DOHH2 (cell line): ENCODE measurements at regions not wholly inside any gene's neighbourhood (a gene's known extent, or its start where the extent isn't known, plus 50 kb on each side); places are given as distances from the start of the nearest gene placed in this dataset.

Source experiments
- H3F3A ChIP-seq: fragments of 200-600 bp; sonication (generic), shearing (Covaris generic); 2 replicates; pipeline ENCODE4 v1.6.0; 2016; ENCODE audit warnings: antibody characterized with exemption, mild to moderate bottlenecking; ENCODE audit not compliant: control insufficient read depth, insufficient read depth
- H3K27ac ChIP-seq: fragments of 200-600 bp; sonication (generic); 2 replicates; pipeline ENCODE4 v1.5.1; 2014; ENCODE audit warnings: low read depth, mild to moderate bottlenecking, low read length, moderate library complexity
- H3K27me3 ChIP-seq: fragments of 200-600 bp; sonication (generic); 2 replicates; pipeline ENCODE4 v1.6.1; 2014; ENCODE audit warnings: mild to moderate bottlenecking, low read length, mixed read lengths; ENCODE audit not compliant: control insufficient read depth
- H3K36me3 ChIP-seq: fragments of 200-600 bp; sonication (generic); 2 replicates; pipeline ENCODE4 v1.6.1; 2014; ENCODE audit warnings: mild to moderate bottlenecking, low read length, moderate library complexity, mixed read lengths; ENCODE audit not compliant: control insufficient read depth
- H3K4me1 ChIP-seq: fragments of 200-600 bp; sonication (generic); 2 replicates; pipeline ENCODE4 v1.6.1; 2014; ENCODE audit warnings: mild to moderate bottlenecking, low read length, mixed read lengths; ENCODE audit not compliant: control insufficient read depth
- H3K4me2 ChIP-seq: fragments of 200-600 bp; sonication (generic); 2 replicates; pipeline ENCODE4 v1.6.0; 2014; ENCODE audit warnings: mild to moderate bottlenecking, low read length, moderate library complexity
- H3K4me3 ChIP-seq: fragments of 200-600 bp; sonication (generic); 2 replicates; pipeline ENCODE4 v1.5.1; 2014; ENCODE audit warnings: mild to moderate bottlenecking, low read length, mixed read lengths
- H3K79me2 ChIP-seq: fragments of 200-600 bp; sonication (generic); 2 replicates; pipeline ENCODE4 v1.6.1; 2014; ENCODE audit warnings: mild to moderate bottlenecking, low read length, mixed read lengths; ENCODE audit not compliant: control insufficient read depth
- H3K9me2 ChIP-seq: fragments of 200-600 bp; sonication (generic); replicated peaks from 2 replicates; pipeline ENCODE4 v1.6.1; 2014; ENCODE audit warnings: mild to moderate bottlenecking, low read length, mixed read lengths; ENCODE audit not compliant: control insufficient read depth
- H3K9me3 ChIP-seq: fragments of 200-600 bp; sonication (generic); 2 replicates; pipeline ENCODE4 v1.6.1; 2014; ENCODE audit warnings: antibody characterized with exemption, low read length, mixed read lengths; ENCODE audit not compliant: control insufficient read depth, insufficient read depth
- H4K20me1 ChIP-seq: fragments of 200-600 bp; sonication (generic); 2 replicates; pipeline ENCODE4 v1.6.0; 2014; ENCODE audit warnings: low read depth, mild to moderate bottlenecking, antibody characterized with exemption, low read length, moderate library complexity; ENCODE audit not compliant: control insufficient read depth, insufficient read depth
- CTCF ChIP-seq: fragments of 200-600 bp; sonication (generic); IDR thresholded peaks from one replicate; pipeline ENCODE4 v1.5.1; 2014; ENCODE audit warnings: antibody characterized with exemption, mild to moderate bottlenecking, low read depth, low read length; ENCODE audit not compliant: poor library complexity, severe bottlenecking
- EZH2phosphoT487 ChIP-seq: fragments of 200-600 bp; sonication (generic); IDR thresholded peaks from 2 replicates; pipeline ENCODE4 v1.6.1; 2017; ENCODE audit warnings: borderline replicate concordance, mild to moderate bottlenecking, antibody characterized with exemption, low read length, moderate library complexity, mixed read lengths

- H4K20me1 ChIP-seq: no peaks in the 10 kb centered on the region
- no peaks in the 10 kb centered on the region for H3K36me3 ChIP-seq
- H3K4me1 ChIP-seq: no peaks in the 10 kb centered on the region
- no peak overlapping the region for H3K4me2 ChIP-seq
- no peak for TF ChIP-seq EZH2phosphoT487
- TF ChIP-seq CTCF: no peak
- no peaks in the 10 kb centered on the region for H3K79me2 ChIP-seq
- H3K27ac ChIP-seq: no peak overlapping the region
- H3K27me3 ChIP-seq: no peaks in the 10 kb centered on the region; the same call in 1 of the 2 replicates
- no peaks in the 10 kb centered on the region for H3F3A ChIP-seq
- no peaks in the 10 kb centered on the region for H3K9me2 ChIP-seq
- no peaks in the 10 kb centered on the region for H3K9me3 ChIP-seq
- no peak overlapping the region for H3K4me3 ChIP-seq
Measured at GRCh38 chr7:37537439-37537838, 88.8 kb upstream of the ELMO1 start.

DNA sequence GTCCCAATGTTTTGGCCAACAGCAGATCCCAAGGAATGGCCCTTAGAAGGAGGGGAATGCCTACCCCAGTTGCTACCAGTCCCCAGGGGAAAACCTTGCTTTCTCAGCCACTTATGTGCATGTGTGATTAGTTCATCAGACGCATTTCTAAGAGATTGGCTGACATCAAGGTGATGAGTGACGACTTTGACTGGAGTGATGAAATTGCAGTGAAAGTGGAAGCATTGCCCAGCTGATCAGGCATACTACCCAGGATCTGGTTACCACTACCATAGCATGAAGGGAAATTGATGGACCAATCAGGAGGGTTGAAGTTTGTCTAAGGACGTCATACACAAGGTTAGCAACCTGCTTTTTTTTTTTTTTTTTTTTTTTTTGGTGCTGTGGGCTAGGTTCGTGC is 90.3 kb upstream of the ELMO1 start:
- Histone ChIP-seq H3F3A (no peaks in the 10 kb centered on the region), H3K79me2 (no peaks in the 10 kb centered on the region), H3K4me3 (no peak overlapping the region), H3K36me3 (no peaks in the 10 kb centered on the region), H3K27ac (no peak overlapping the region), H3K9me2 (no peaks in the 10 kb centered on the region), H3K27me3 (no peaks in the 10 kb centered on the region), H4K20me1 (no peaks in the 10 kb centered on the region), H3K9me3 (no peaks in the 10 kb centered on the region), H3K4me2 (no peak overlapping the region), H3K4me1 (no peaks in the 10 kb centered on the region)
- no peak for TF ChIP-seq EZH2phosphoT487
- TF ChIP-seq CTCF: no peak

- no peak overlapping the region for H3K4me3 ChIP-seq
- H3K79me2 ChIP-seq: no peaks in the 10 kb centered on the region
- no peak overlapping the region for H3K27ac ChIP-seq
- H3K36me3 ChIP-seq: no peaks in the 10 kb centered on the region
- H3K4me2 ChIP-seq: no peak overlapping the region
- H3K27me3 ChIP-seq: no peaks in the 10 kb centered on the region
- no peaks in the 10 kb centered on the region for H3K9me2 ChIP-seq
- H3F3A ChIP-seq: no peaks in the 10 kb centered on the region
- H3K9me3 ChIP-seq: no peaks in the 10 kb centered on the region
- H3K4me1 ChIP-seq: no peaks in the 10 kb centered on the region
- no peaks in the 10 kb centered on the region for H4K20me1 ChIP-seq
- TF ChIP-seq CTCF: no peak
- TF ChIP-seq EZH2phosphoT487: no peak
Measured at GRCh38 chr7:37540917-37541316, 92.3 kb upstream of the ELMO1 start.

DNA sequence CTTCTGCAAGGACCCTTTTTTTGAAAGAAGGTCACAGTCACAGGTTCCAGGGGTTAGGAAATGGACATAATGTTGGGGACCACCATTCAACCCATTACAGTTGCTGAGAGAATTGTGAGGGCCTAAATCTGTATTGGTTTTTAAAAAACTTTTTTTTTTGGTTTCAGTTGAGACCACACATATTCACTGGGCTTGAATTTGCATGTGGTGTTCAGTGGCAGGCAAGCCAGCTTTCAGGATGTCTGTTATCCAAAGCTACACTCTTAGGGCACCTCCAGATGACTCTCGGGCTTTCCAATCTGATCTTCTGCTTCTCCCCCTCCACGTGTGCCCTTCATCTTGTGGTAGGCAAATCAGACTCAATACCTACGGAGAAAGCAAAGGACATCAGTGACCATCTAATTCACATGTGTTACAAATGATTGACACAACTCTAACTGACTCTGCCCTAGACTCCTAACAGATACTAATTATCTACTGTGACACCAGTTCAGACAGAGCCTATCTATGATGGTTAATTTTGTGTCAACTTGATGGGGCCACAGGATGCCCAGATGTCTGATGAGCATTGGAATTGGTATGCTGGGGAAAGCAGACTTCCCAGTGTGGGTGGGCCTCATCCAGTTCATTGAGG is 93.3 kb upstream of the ELMO1 start:
- Histone ChIP-seq H3K4me3 (no peak overlapping the region), H3F3A (no peaks in the 10 kb centered on the region), H3K27ac (no peak overlapping the region), H3K27me3 (no peaks in the 10 kb centered on the region), H3K9me3 (no peaks in the 10 kb centered on the region), H3K4me1 (no peaks in the 10 kb centered on the region), H3K9me2 (no peaks in the 10 kb centered on the region), H3K79me2 (no peaks in the 10 kb centered on the region), H3K4me2 (no peak overlapping the region), H4K20me1 (no peaks in the 10 kb centered on the region), H3K36me3 (no peaks in the 10 kb centered on the region)
- TF ChIP-seq CTCF: no peak
- TF ChIP-seq EZH2phosphoT487: no peak
